ENCODE measurements at regions not wholly inside any gene's neighbourhood (a gene's known extent, or its start where the extent isn't known, plus 50 kb on each side); places are given as distances from the start of the nearest gene placed in this dataset.
"Not testable (repeated sequence)": the region's sequence is repeated elsewhere in the genome, so short reads cannot be mapped to it uniquely, and the experiment has no call there.

GRCh38 chr7:12926206-12926605 lies 238.8 kb downstream of the ARL4A start:
- no peak for DNase-seq (ENCODE audit: low read depth)
- ChIA-PET CTCF (interaction anchor here (1.5 kb wide), 1 partner anchor 18 kb away, joined by 4 read pairs; no protein-coding TSS in a partner anchor), POLR2A (no interaction called here)
- Histone ChIP-seq H3K4me3 (ENCODE audit: low read depth, low read length) (no peak overlapping the region), H3K36me3 (ENCODE audit: control insufficient read depth, insufficient read depth, low read length) (no peaks in the 10 kb centered on the region), H3K27me3 (ENCODE audit: control insufficient read depth, insufficient read depth, low read length) (no peaks in the 10 kb centered on the region)
- TF ChIP-seq, protein P1, sequence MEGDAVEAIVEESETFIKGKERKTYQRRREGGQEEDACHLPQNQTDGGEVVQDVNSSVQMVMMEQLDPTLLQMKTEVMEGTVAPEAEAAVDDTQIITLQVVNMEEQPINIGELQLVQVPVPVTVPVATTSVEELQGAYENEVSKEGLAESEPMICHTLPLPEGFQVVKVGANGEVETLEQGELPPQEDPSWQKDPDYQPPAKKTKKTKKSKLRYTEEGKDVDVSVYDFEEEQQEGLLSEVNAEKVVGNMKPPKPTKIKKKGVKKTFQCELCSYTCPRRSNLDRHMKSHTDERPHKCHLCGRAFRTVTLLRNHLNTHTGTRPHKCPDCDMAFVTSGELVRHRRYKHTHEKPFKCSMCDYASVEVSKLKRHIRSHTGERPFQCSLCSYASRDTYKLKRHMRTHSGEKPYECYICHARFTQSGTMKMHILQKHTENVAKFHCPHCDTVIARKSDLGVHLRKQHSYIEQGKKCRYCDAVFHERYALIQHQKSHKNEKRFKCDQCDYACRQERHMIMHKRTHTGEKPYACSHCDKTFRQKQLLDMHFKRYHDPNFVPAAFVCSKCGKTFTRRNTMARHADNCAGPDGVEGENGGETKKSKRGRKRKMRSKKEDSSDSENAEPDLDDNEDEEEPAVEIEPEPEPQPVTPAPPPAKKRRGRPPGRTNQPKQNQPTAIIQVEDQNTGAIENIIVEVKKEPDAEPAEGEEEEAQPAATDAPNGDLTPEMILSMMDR (IDR thresholded peaks at IDR 0.05; ENCODE audit: insufficient read depth, low read depth, low read length), result no peak

- CTCF ChIA-PET, result no interaction called here
These were observed 240.4 kb downstream of the ARL4A start for GRCh38 chr7:12927635-12928434.

GRCh38 chr7:12929476-12930140 lies 242.2 kb downstream of the ARL4A start:
- TF ChIP-seq, protein P1 (IDR thresholded peaks at IDR 0.05; ENCODE audit: insufficient read depth, low read depth, low read length), result no peak
- CTCF ChIA-PET, result no interaction called here

More at GRCh38 chr7:12927635-12928434, 240.4 kb downstream of the ARL4A start:
- no peak for DNase-seq (ENCODE audit: low read depth)
- Histone ChIP-seq H3K36me3 (ENCODE audit: control insufficient read depth, insufficient read depth, low read length) (no peaks in the 10 kb centered on the region), H3K4me3 (ENCODE audit: low read depth, low read length) (no peak overlapping the region), H3K27me3 (ENCODE audit: control insufficient read depth, insufficient read depth, low read length) (no peaks in the 10 kb centered on the region)
- TF ChIP-seq, protein P1 (IDR thresholded peaks at IDR 0.05; ENCODE audit: insufficient read depth, low read depth, low read length), result no peak
- POLR2A ChIA-PET, result no interaction called here

DNA sequence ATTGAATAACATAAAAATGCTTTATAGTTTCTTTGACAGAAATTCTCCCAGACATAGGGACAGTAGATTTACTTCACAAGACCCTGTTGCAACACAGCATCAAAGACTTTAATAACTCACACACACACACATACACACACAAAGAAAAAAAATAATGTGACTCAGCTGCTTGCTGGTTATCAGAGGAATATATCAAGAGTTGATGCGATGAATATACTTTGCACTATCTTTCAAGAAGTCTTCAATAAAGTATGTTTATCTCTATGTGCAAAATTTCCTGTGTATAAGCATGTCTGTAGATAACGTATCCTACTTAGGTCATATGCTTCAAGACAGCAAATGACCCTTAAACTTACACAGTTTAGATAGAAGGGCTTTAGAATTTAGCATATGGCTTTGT lies 243.1 kb downstream of the ARL4A start:
- DNase-seq (ENCODE audit: low read depth), result no peak
- POLR2A ChIA-PET, result no interaction called here
- TF ChIP-seq, protein P1 (IDR thresholded peaks at IDR 0.05; ENCODE audit: insufficient read depth, low read depth, low read length), result no peak
- Histone ChIP-seq H3K27me3 (ENCODE audit: control insufficient read depth, insufficient read depth, low read length) (no peaks in the 10 kb centered on the region), H3K4me3 (ENCODE audit: low read depth, low read length) (no peak overlapping the region), H3K36me3 (ENCODE audit: control insufficient read depth, insufficient read depth, low read length) (no peaks in the 10 kb centered on the region)
- CTCF ChIA-PET, result no interaction called here

More at GRCh38 chr7:12929476-12930140, 242.2 kb downstream of the ARL4A start:
- no peaks in the 10 kb centered on the region for H3K27me3 ChIP-seq (ENCODE audit: control insufficient read depth, insufficient read depth, low read length)
- no peaks in the 10 kb centered on the region for H3K36me3 ChIP-seq (ENCODE audit: control insufficient read depth, insufficient read depth, low read length)
- POLR2A ChIA-PET, result no interaction called here
- H3K4me3 ChIP-seq (ENCODE audit: low read depth, low read length), result no peak overlapping the region
- no peak for DNase-seq (ENCODE audit: low read depth)

DNA sequence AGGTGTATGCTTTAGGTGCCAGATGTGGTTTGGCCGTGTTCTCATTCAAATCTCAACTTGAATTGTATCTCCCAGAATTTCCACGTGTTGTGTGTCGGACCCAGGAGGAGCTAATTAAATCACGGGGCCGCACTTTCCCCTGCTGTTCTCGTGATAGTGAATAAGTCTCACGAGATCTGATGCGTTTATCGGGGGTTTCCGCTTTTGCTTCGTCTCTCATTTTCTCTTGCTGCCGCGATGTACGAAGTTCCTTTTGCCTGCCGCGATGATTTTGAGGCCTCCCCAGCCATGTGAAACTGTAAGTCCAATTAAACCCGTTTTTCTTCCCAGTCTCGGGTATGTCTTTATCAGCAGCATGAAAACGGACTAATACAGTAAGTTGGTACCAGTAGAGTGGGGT lies 244.0 kb downstream of the ARL4A start:
- CTCF ChIA-PET, result interaction anchor here (0.6 kb wide), 1 partner anchor 141 kb away, joined by 3 read pairs; no protein-coding TSS in a partner anchor
- DNase-seq (ENCODE audit: low read depth); POLR2A ChIA-PET; H3K27me3 ChIP-seq (ENCODE audit: control insufficient read depth, insufficient read depth, low read length); H3K4me3 ChIP-seq (ENCODE audit: low read depth, low read length); H3K36me3 ChIP-seq (ENCODE audit: control insufficient read depth, insufficient read depth, low read length): not testable (repeated sequence)

Measured in BJ (cell line).